Nephron (organoid): ENCODE measurements at regions not wholly inside any gene's neighbourhood (a gene's known extent, or its start where the extent isn't known, plus 50 kb on each side); places are given as distances from the start of the nearest gene placed in this dataset.

Experiments used
- H3K27ac Mint-ChIP-seq, 3 experiments: 2 replicates each; pipeline ENCODE4 v1.8.0; 2020; ENCODE audit warnings: mixed read lengths in 3 of 3, mild to moderate bottlenecking in 2 of 3, moderate library complexity in 1 of 3
- H3K27me3 Mint-ChIP-seq: 2 replicates; pipeline ENCODE4 v1.8.0; 2021; ENCODE audit warnings: low read depth, mild to moderate bottlenecking, moderate library complexity, mixed read lengths
- H3K36me3 Mint-ChIP-seq: 2 replicates; pipeline ENCODE4 v1.8.0; 2020; ENCODE audit warnings: low read depth, mixed read lengths
- H3K4me1 Mint-ChIP-seq: 2 replicates; pipeline ENCODE4 v1.8.0; 2020; ENCODE audit warnings: mixed read lengths
- H3K4me3 Mint-ChIP-seq, 3 experiments: 2 replicates each; pipeline ENCODE4 v1.8.0; 2020; ENCODE audit warnings: mild to moderate bottlenecking in 3 of 3, mixed read lengths in 3 of 3, moderate library complexity in 2 of 3
- H3K9me3 Mint-ChIP-seq: 2 replicates; pipeline ENCODE4 v1.8.0; 2020; ENCODE audit warnings: mixed read lengths
- TF ChIP-seq, protein P1 (sequence below), 3 experiments: fragments of 200-600 bp; sonication (generic); IDR thresholded peaks; one replicate each; pipeline ENCODE4 v1.5.0; 2021; ENCODE audit warnings: antibody characterized with exemption in 3 of 3; ENCODE audit not compliant: unreplicated experiment in 3 of 3

- Mint-ChIP-seq H3K27me3 (peaks cover 12% of the 10 kb centered on the region), H3K36me3 (no peaks in the 10 kb centered on the region), H3K4me1 (peaks cover 42% of the 10 kb centered on the region), H3K4me3 (no peak overlapping the region), H3K27ac (no peak overlapping the region), H3K9me3 (no peaks in the 10 kb centered on the region)
- TF ChIP-seq, protein P1, sequence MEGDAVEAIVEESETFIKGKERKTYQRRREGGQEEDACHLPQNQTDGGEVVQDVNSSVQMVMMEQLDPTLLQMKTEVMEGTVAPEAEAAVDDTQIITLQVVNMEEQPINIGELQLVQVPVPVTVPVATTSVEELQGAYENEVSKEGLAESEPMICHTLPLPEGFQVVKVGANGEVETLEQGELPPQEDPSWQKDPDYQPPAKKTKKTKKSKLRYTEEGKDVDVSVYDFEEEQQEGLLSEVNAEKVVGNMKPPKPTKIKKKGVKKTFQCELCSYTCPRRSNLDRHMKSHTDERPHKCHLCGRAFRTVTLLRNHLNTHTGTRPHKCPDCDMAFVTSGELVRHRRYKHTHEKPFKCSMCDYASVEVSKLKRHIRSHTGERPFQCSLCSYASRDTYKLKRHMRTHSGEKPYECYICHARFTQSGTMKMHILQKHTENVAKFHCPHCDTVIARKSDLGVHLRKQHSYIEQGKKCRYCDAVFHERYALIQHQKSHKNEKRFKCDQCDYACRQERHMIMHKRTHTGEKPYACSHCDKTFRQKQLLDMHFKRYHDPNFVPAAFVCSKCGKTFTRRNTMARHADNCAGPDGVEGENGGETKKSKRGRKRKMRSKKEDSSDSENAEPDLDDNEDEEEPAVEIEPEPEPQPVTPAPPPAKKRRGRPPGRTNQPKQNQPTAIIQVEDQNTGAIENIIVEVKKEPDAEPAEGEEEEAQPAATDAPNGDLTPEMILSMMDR (IDR thresholded peaks at IDR 0.05; ENCODE audit: unreplicated experiment in 3 of 3), result no peak
Observed at GRCh38 chr11:45024846-45025588, 74.3 kb upstream of the TP53I11 start.

- TF ChIP-seq, protein P1 (IDR thresholded peaks at IDR 0.05; ENCODE audit: unreplicated experiment in 3 of 3), result no peak
- Mint-ChIP-seq H3K27me3 (peaks cover 17% of the 10 kb centered on the region), H3K36me3 (no peaks in the 10 kb centered on the region), H3K9me3 (no peaks in the 10 kb centered on the region), H3K27ac (peak overlapping the region; percentile 48 to 77 (median 75)), H3K4me1 (peaks cover 33% of the 10 kb centered on the region), H3K4me3 (no peak overlapping the region)
Observed at GRCh38 chr11:45025716-45026492, 75.2 kb upstream of the TP53I11 start.

DNA sequence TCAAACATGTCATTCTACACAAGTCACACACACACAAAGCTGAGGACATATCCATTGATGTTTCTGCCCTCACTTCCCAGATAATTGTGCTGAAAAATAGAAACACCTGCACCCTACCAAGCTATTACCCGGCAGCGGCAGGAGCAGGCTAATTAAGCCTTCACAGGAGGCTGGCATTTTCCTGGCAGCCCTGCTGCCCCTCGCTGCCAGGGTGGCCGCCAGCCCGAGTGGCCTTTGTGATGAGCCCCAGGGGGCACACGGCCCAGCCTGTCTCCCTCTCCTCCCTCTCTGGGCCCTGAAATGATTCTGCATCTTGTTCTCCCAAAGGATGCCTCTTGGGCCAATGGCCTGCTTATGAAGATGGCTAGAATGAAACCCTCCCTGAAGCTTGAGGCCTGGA, 76.2 kb upstream of the TP53I11 start:
- no peak overlapping the region for H3K27ac Mint-ChIP-seq
- TF ChIP-seq, protein P1 (IDR thresholded peaks at IDR 0.05; ENCODE audit: unreplicated experiment in 3 of 3), result no peak
- H3K9me3 Mint-ChIP-seq, result no peaks in the 10 kb centered on the region
- no peaks in the 10 kb centered on the region for H3K36me3 Mint-ChIP-seq
- H3K27me3 Mint-ChIP-seq, result peaks cover 20% of the 10 kb centered on the region
- peaks cover 24% of the 10 kb centered on the region for H3K4me1 Mint-ChIP-seq
- no peak overlapping the region for H3K4me3 Mint-ChIP-seq

GRCh38 chr11:45027312-45027711, 76.6 kb upstream of the TP53I11 start:
- Mint-ChIP-seq H3K9me3 (no peaks in the 10 kb centered on the region), H3K36me3 (no peaks in the 10 kb centered on the region), H3K4me3 (no peak overlapping the region), H3K4me1 (peaks cover 19% of the 10 kb centered on the region), H3K27me3 (peaks cover 22% of the 10 kb centered on the region), H3K27ac (no peak overlapping the region)
- TF ChIP-seq, protein P1 (IDR thresholded peaks at IDR 0.05; ENCODE audit: unreplicated experiment in 3 of 3), result no peak

DNA sequence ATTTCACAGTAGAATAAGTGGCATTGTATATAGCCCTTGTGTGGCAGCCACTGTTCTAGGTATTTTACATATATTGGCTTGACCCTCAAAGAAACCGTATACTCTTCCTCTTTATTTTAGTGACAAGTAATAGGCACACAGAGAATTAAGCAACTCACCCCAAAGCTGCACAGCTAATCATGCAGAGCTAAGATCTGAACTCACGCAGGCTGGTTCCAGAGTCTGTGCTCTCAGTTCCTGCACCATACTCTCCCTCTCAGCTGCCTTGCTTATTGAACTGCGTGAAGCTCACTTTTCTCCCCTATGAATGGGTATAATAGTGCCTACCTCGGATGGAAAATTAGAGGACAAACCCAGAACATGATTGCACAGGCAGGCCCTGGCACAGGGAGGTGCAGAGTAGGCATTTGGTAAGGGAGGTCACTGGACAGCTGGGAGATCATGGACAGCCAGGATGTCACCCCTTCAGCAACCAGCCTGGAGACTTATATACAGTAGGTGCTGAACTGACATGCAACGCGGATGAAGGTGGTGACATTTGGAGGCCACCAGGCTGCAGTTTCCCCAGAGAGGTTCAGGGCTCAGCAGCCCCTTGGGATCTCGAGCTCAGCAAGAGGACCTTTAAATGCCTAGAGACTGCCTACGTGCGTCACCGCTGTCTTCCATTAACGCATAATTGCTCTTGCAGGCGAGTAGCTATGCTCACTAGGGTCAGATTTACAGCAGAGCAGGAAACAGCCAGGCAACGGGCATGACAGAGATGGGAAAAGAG, 78.4 kb upstream of the TP53I11 start:
- H3K27ac Mint-ChIP-seq, result no peak overlapping the region
- no peaks in the 10 kb centered on the region for H3K9me3 Mint-ChIP-seq
- peaks cover 9% of the 10 kb centered on the region for H3K4me1 Mint-ChIP-seq
- H3K27me3 Mint-ChIP-seq, result peaks cover 31% of the 10 kb centered on the region
- no peak overlapping the region for H3K4me3 Mint-ChIP-seq
- no peaks in the 10 kb centered on the region for H3K36me3 Mint-ChIP-seq
- TF ChIP-seq, protein P1 (IDR thresholded peaks at IDR 0.05; ENCODE audit: unreplicated experiment in 3 of 3), result no peak
